H1 (cell line): ENCODE measurements at regions not wholly inside any gene's neighbourhood (a gene's known extent, or its start where the extent isn't known, plus 50 kb on each side); places are given as distances from the start of the nearest gene placed in this dataset.

Experiments
- CTCF ChIA-PET: fragments of 300-600 bp; sonication (Branson Sonifier 250); formaldehyde crosslinking; loops from one replicate; lab custom pipeline; 2021; ENCODE audit not compliant: partially characterized antibody; lab: Charles Lee
- POLR2A ChIA-PET: fragments of 300-600 bp; sonication (Branson Sonifier 250); formaldehyde crosslinking; loops from one replicate; lab custom pipeline; 2021; ENCODE audit warnings: inconsistent platforms; ENCODE audit not compliant: partially characterized antibody; lab: Charles Lee
- DNase-seq, 2 experiments: peaks; one replicate each; pipeline versions ENCODE4 v3.0.0 to v3.0.0-alpha.2; 2010 to 2022; ENCODE audit warnings: low spot score in 2 of 2, low read depth in 1 of 2, mixed read lengths in 1 of 2
- FAIRE-seq: peaks from 2 replicates; lab custom pipeline; 2011; peaks lifted over from hg19 to GRCh38; lab: Jason Lieb, UNC
- H2AFZ ChIP-seq: 2 replicates; pipeline ENCODE4 v1.8.1; 2012; ENCODE audit warnings: low read length, inconsistent platforms
- H2AK5ac ChIP-seq: 2 replicates; pipeline ENCODE4 v1.6.1; 2013; ENCODE audit warnings: low read depth, low read length
- H2BK120ac ChIP-seq: replicated peaks from 2 replicates; pipeline ENCODE3; 2013; ENCODE audit warnings: low read depth, low read length, inconsistent platforms
- H2BK12ac ChIP-seq: 2 replicates; pipeline ENCODE4 v1.6.1; 2013; ENCODE audit warnings: low read depth, low read length
- H2BK15ac ChIP-seq: 2 replicates; pipeline ENCODE4 v1.6.1; 2013; ENCODE audit warnings: low read length
- H2BK20ac ChIP-seq: 2 replicates; pipeline ENCODE4 v1.6.1; 2013; ENCODE audit warnings: low read length
- H2BK5ac ChIP-seq: 2 replicates; pipeline ENCODE4 v1.6.1; 2013; ENCODE audit warnings: low read depth, low read length
- H3K14ac ChIP-seq: 2 replicates; pipeline ENCODE4 v1.6.1; 2013; ENCODE audit warnings: inconsistent platforms; ENCODE audit not compliant: insufficient read length
- H3K18ac ChIP-seq: 2 replicates; pipeline ENCODE4 v1.6.1; 2013; ENCODE audit warnings: low read length; ENCODE audit errors: extremely low read depth
- H3K23ac ChIP-seq: 2 replicates; pipeline ENCODE4 v1.6.1; 2013; ENCODE audit warnings: inconsistent platforms; ENCODE audit not compliant: insufficient read length
- H3K23me2 ChIP-seq: 2 replicates; pipeline ENCODE4 v1.6.1; 2013; ENCODE audit warnings: low read depth, low read length
- H3K27ac ChIP-seq: 2 replicates; pipeline ENCODE4 v1.6.1; 2011; ENCODE audit warnings: low read depth, low read length, inconsistent platforms
- H3K27me3 ChIP-seq, 4 experiments: replicated peaks in 1 of 4; 1 replicate in 1 of 4; 2 replicates in 3 of 4; pipeline versions ENCODE4 v1.6.1 to v1.8.1; 2011 to 2013; ENCODE audit warnings: low read length in 3 of 4, mild to moderate bottlenecking in 3 of 4, inconsistent platforms in 2 of 4, mixed read lengths in 2 of 4, moderate library complexity in 1 of 4; ENCODE audit not compliant: control insufficient read depth in 3 of 4, insufficient read depth in 3 of 4; ENCODE audit errors: extremely low read depth in 1 of 4
- H3K36me3 ChIP-seq, 4 experiments: 2 replicates each; pipeline versions ENCODE4 v1.6.1 to v1.8.1; 2011 to 2013; ENCODE audit warnings: mild to moderate bottlenecking in 4 of 4, low read length in 3 of 4, moderate library complexity in 2 of 4, control low read depth in 1 of 4, inconsistent platforms in 1 of 4; ENCODE audit not compliant: insufficient read depth in 4 of 4, control insufficient read depth in 2 of 4
- H3K4ac ChIP-seq: replicated peaks from 2 replicates; pipeline ENCODE3; 2013; ENCODE audit warnings: low read length, low read depth, mixed read lengths, inconsistent platforms; ENCODE audit not compliant: insufficient read length
- H3K4me1 ChIP-seq, 4 experiments: replicated peaks in 1 of 4; 1 replicate in 1 of 4; 2 replicates in 3 of 4; pipeline versions ENCODE4 v1.6.1 to v1.8.1; 2011 to 2013; ENCODE audit warnings: low read length in 3 of 4, inconsistent platforms in 2 of 4, mixed read lengths in 1 of 4; ENCODE audit not compliant: insufficient read depth in 4 of 4, control insufficient read depth in 3 of 4
- H3K4me2 ChIP-seq, 2 experiments: 2 replicates each; pipeline versions ENCODE4 v1.6.1 to v1.8.1; 2011 to 2013; ENCODE audit warnings: low read depth in 2 of 2, low read length in 2 of 2, control low read depth in 1 of 2, inconsistent platforms in 1 of 2, mild to moderate bottlenecking in 1 of 2; ENCODE audit not compliant: insufficient read depth in 1 of 2
- H3K4me3 ChIP-seq, 4 experiments: fragments of 200-600, 300-600 bp in 1 of 4; sonication (generic), shearing (Covaris generic), sonication (Bioruptor Twin) in 1 of 4; 2 replicates each; pipeline versions ENCODE4 v1.5.1 to v1.8.1; 2011 to 2016; ENCODE audit warnings: low read length in 4 of 4, low read depth in 3 of 4, control low read depth in 2 of 4, inconsistent platforms in 2 of 4, mild to moderate bottlenecking in 2 of 4, mixed read lengths in 1 of 4, moderate library complexity in 1 of 4; ENCODE audit not compliant: insufficient read depth in 2 of 4; ENCODE audit errors: extremely low read depth in 1 of 4
- H3K56ac ChIP-seq: replicated peaks from 2 replicates; pipeline ENCODE3; 2013; ENCODE audit warnings: low read depth, mild to moderate bottlenecking, mixed read lengths, low read length, inconsistent platforms; ENCODE audit not compliant: insufficient read length
- H3K79me1 ChIP-seq: 2 replicates; pipeline ENCODE4 v1.6.1; 2013; ENCODE audit warnings: low read depth, low read length, control low read depth
- H3K79me2 ChIP-seq, 2 experiments: 2 replicates each; pipeline versions ENCODE4 v1.6.1 to v1.8.1; 2012 to 2013; ENCODE audit warnings: low read length in 2 of 2, mild to moderate bottlenecking in 2 of 2, inconsistent platforms in 1 of 2; ENCODE audit not compliant: insufficient read depth in 2 of 2, control insufficient read depth in 1 of 2
- H3K9ac ChIP-seq, 4 experiments: replicated peaks in 1 of 4; 1 replicate in 1 of 4; 2 replicates in 3 of 4; pipeline versions ENCODE4 v1.6.1 to v1.8.1; 2011 to 2013; ENCODE audit warnings: low read depth in 3 of 4, low read length in 3 of 4, control low read depth in 2 of 4, mild to moderate bottlenecking in 2 of 4, moderate library complexity in 2 of 4, inconsistent platforms in 1 of 4; ENCODE audit errors: extremely low read depth in 1 of 4
- H3K9me3 ChIP-seq, 2 experiments: 2 replicates each; pipeline versions ENCODE4 v1.6.1 to v1.8.1; 2012 to 2013; ENCODE audit warnings: mild to moderate bottlenecking in 2 of 2, moderate library complexity in 2 of 2, control low read depth in 1 of 2, inconsistent platforms in 1 of 2, low read depth in 1 of 2, low read length in 1 of 2, mixed read lengths in 1 of 2; ENCODE audit not compliant: insufficient read depth in 2 of 2
- H4K20me1 ChIP-seq, 2 experiments: replicated peaks in 1 of 2; 2 replicates each; pipeline versions ENCODE3 to v1.8.1; 2011 to 2013; ENCODE audit warnings: inconsistent platforms in 2 of 2, low read length in 2 of 2, mild to moderate bottlenecking in 1 of 2; ENCODE audit not compliant: insufficient read depth in 2 of 2, control insufficient read depth in 1 of 2
- H4K5ac ChIP-seq: 2 replicates; pipeline ENCODE4 v1.6.1; 2013; ENCODE audit warnings: low read length, low read depth, mixed read lengths, inconsistent platforms; ENCODE audit not compliant: insufficient read length
- H4K8ac ChIP-seq: 2 replicates; pipeline ENCODE4 v1.8.0; 2013; ENCODE audit warnings: mild to moderate bottlenecking, moderate library complexity, low read length, inconsistent platforms; ENCODE audit not compliant: insufficient read depth; ENCODE audit errors: extremely low read depth
- H4K91ac ChIP-seq: replicated peaks from 2 replicates; pipeline ENCODE3; 2013; ENCODE audit warnings: low read length, mixed read lengths, inconsistent platforms; ENCODE audit not compliant: insufficient read length
- RAD21 ChIP-seq, 2 experiments: IDR thresholded peaks in 1 of 2; conservative IDR thresholded peaks in 1 of 2; 2 replicates each; pipeline ENCODE4 v1.6.1; 2011; ENCODE audit warnings: low read depth in 2 of 2, low read length in 2 of 2, improper control_type of control experiment in 1 of 2, inconsistent platforms in 1 of 2, mild to moderate bottlenecking in 1 of 2, moderate library complexity in 1 of 2
- YY1 ChIP-seq: IDR thresholded peaks from 2 replicates; pipeline ENCODE4 v1.6.1; 2011; ENCODE audit warnings: low read depth, mild to moderate bottlenecking, low read length
- WGBS, 2 experiments: shearing (Covaris generic) in 1 of 2; methylation state at CpG; one replicate each; pipeline versions ENCODE4 v1.1.6 to v1.1.7; 2013 to 2015; ENCODE audit warnings: low lambda C conversion rate in 2 of 2, mixed read lengths in 2 of 2, inconsistent platforms in 1 of 2, low coverage in 1 of 2, missing lambda C conversion rate in 1 of 2; ENCODE audit not compliant: insufficient replicate concordance in 2 of 2, insufficient coverage in 1 of 2, insufficient read length in 1 of 2; ENCODE audit errors: extremely low coverage in 1 of 2, missing lambda C conversion rate in 1 of 2; 5-methylcytosine and 5-hydroxymethylcytosine counted together

- Histone ChIP-seq H3K18ac (no peak overlapping the region), H3K23me2 (no peaks in the 10 kb centered on the region), H4K20me1 (no peaks in the 10 kb centered on the region), H2BK5ac (no peak overlapping the region), H4K91ac (no peak overlapping the region), H4K5ac (no peak overlapping the region), H3K27ac (no peak overlapping the region), H3K79me2 (no peaks in the 10 kb centered on the region), H3K14ac (no peak overlapping the region), H2AK5ac (no peak overlapping the region), H4K8ac (no peak overlapping the region), H3K23ac (no peak overlapping the region), H2BK120ac (no peak overlapping the region), H3K27me3 (no peaks in the 10 kb centered on the region), H2BK20ac (no peak overlapping the region), H3K56ac (no peak overlapping the region), H3K4ac (no peak overlapping the region), H2BK12ac (no peak overlapping the region), H3K4me2 (no peak overlapping the region), H3K4me1 (no peaks in the 10 kb centered on the region), H3K4me3 (no peak overlapping the region), H2BK15ac (no peak overlapping the region), H3K36me3 (no peaks in the 10 kb centered on the region), H3K9me3 (no peaks in the 10 kb centered on the region), H3K9ac (no peak overlapping the region), H3K79me1 (no peaks in the 10 kb centered on the region), H2AFZ (no peak overlapping the region)
- ChIA-PET POLR2A (no interaction called here), CTCF (interaction anchor here (0.9 kb wide), 1 partner anchor 14 kb away, joined by 3 read pairs; no protein-coding TSS in a partner anchor)
- 78% methylated on average over 2 of the region's 2 CpGs; no CpG with 5 or more reads in 1 of the 2 experiments for WGBS, 2 experiments
- FAIRE-seq: no peak
- no peak for DNase-seq
- TF ChIP-seq YY1: no peak
- TF ChIP-seq RAD21 (IDR thresholded peaks at IDR 0.05 in 1 of 2, conservative IDR thresholded peaks at IDR 0.05 in 1 of 2; ENCODE audit: low read depth in 2 of 2, low read length in 2 of 2): peak; percentile 23 to 37; a peak in 2 of 4 replicates
Observed at GRCh38 chr12:87667378-87667777, 361.8 kb downstream of the C12orf50 start.
